Endothelial cell (in vitro differentiated cells): ENCODE measurements at regions not wholly inside any gene's neighbourhood (a gene's known extent, or its start where the extent isn't known, plus 50 kb on each side); places are given as distances from the start of the nearest gene placed in this dataset.

Experiments used
- DNase-seq: peaks from one replicate; pipeline ENCODE4 v3.0.0; 2021; ENCODE audit warnings: low spot score
- H3K27ac Mint-ChIP-seq: one replicate; pipeline ENCODE4 v1.8.0; 2021; ENCODE audit warnings: mixed read lengths, inconsistent platforms; ENCODE audit not compliant: unreplicated experiment
- H3K27me3 Mint-ChIP-seq: one replicate; pipeline ENCODE4 v1.8.0; 2021; ENCODE audit warnings: mild to moderate bottlenecking, moderate library complexity, mixed read lengths, inconsistent platforms; ENCODE audit not compliant: unreplicated experiment
- H3K36me3 Mint-ChIP-seq: one replicate; pipeline ENCODE4 v1.8.0; 2021; ENCODE audit warnings: mild to moderate bottlenecking, low read depth, mixed read lengths, inconsistent platforms; ENCODE audit not compliant: unreplicated experiment
- H3K4me1 Mint-ChIP-seq: one replicate; pipeline ENCODE4 v1.8.0; 2021; ENCODE audit warnings: mild to moderate bottlenecking, mixed read lengths, inconsistent platforms; ENCODE audit not compliant: unreplicated experiment
- H3K4me3 Mint-ChIP-seq: one replicate; pipeline ENCODE4 v1.8.0; 2021; ENCODE audit warnings: mild to moderate bottlenecking, mixed read lengths, inconsistent platforms; ENCODE audit not compliant: unreplicated experiment
- H3K9me3 Mint-ChIP-seq: one replicate; pipeline ENCODE4 v1.8.0; 2021; ENCODE audit warnings: mixed read lengths, inconsistent platforms; ENCODE audit not compliant: unreplicated experiment
- TF ChIP-seq, protein P1 (sequence below): fragments of 200-600 bp; sonication (generic); IDR thresholded peaks from one replicate; pipeline ENCODE4 v1.5.0; 2021; ENCODE audit warnings: antibody characterized with exemption; ENCODE audit not compliant: unreplicated experiment

DNA sequence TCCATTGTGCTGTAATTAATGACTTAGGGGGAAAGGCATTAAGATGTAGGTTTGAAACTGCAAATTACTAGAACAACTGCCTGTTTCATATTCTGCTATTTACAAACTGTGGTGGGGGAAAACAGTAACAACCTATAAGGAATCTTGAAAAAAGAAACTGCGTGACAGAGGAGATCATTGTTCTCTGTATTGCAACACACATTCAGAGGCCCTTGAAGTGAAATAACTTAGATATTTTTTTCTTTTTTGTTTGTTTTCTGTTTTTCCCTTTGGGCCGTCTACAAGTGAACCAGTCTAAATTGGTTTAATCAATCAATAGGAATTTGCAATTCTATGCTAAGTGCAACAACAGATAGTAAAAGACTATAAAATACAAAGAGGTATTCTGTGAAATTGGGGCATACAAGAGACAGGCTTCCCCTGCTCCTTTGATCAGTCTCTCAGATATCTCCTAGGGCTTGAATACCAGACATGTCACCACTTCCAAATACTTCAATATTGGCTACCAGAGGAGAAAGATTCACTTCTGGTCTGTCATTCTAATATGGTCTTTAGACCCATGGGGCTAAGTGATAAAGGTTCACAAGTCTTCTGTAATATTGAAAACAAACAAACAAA, 2055.1 kb upstream of the CELF4 start:
- Mint-ChIP-seq H3K4me1 (no peaks in the 10 kb centered on the region), H3K27ac (no peak overlapping the region), H3K27me3 (no peaks in the 10 kb centered on the region), H3K36me3 (no peaks in the 10 kb centered on the region), H3K9me3 (no peaks in the 10 kb centered on the region), H3K4me3 (no peak overlapping the region)
- no peak for DNase-seq
- TF ChIP-seq, protein P1, sequence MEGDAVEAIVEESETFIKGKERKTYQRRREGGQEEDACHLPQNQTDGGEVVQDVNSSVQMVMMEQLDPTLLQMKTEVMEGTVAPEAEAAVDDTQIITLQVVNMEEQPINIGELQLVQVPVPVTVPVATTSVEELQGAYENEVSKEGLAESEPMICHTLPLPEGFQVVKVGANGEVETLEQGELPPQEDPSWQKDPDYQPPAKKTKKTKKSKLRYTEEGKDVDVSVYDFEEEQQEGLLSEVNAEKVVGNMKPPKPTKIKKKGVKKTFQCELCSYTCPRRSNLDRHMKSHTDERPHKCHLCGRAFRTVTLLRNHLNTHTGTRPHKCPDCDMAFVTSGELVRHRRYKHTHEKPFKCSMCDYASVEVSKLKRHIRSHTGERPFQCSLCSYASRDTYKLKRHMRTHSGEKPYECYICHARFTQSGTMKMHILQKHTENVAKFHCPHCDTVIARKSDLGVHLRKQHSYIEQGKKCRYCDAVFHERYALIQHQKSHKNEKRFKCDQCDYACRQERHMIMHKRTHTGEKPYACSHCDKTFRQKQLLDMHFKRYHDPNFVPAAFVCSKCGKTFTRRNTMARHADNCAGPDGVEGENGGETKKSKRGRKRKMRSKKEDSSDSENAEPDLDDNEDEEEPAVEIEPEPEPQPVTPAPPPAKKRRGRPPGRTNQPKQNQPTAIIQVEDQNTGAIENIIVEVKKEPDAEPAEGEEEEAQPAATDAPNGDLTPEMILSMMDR: no peak

GRCh38 chr18:39618265-39619003, 2052.8 kb upstream of the CELF4 start:
- Mint-ChIP-seq H3K4me1 (no peaks in the 10 kb centered on the region), H3K9me3 (no peaks in the 10 kb centered on the region), H3K27me3 (no peaks in the 10 kb centered on the region), H3K36me3 (no peaks in the 10 kb centered on the region), H3K4me3 (no peak overlapping the region), H3K27ac (no peak overlapping the region)
- TF ChIP-seq, protein P1: no peak
- DNase-seq: no peak

DNA sequence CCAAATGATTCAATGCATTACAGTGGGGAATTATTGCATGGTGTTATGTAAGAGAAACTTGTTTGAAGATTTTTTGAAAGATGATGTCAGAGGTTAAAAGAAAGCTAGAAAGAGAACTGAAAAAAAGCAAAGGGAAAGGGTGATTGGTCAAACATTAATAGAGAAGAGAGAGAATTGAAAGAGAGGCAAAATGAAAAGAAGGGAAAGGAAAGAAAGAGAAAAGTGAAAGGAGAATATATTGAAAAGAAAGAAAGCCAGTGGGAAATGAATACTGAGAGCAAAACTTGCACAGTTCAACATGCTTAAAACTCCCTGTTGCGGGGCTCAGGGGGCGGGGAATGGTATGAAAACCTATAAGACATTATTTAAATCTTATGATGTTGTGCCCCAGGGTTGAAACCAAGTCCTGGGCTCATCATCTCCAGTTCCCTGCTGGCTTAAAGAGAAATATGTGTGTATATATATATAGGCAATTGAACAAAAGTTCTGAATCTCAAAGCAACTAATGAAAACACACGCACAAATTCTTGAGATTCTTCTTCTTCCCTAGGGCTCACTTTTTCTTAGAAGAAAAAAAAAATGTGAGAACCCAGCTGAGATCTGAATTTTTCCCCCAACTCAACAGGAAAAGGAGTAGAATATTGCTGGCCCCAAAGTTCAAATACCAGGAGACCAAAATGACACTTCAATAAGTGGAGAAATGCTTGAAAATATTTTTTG, 2045.9 kb upstream of the CELF4 start:
- Mint-ChIP-seq H3K9me3 (no peaks in the 10 kb centered on the region), H3K4me1 (no peaks in the 10 kb centered on the region), H3K27me3 (no peaks in the 10 kb centered on the region), H3K27ac (no peak overlapping the region), H3K36me3 (no peaks in the 10 kb centered on the region), H3K4me3 (no peak overlapping the region)
- TF ChIP-seq, protein P1: no peak
- no peak for DNase-seq

DNA sequence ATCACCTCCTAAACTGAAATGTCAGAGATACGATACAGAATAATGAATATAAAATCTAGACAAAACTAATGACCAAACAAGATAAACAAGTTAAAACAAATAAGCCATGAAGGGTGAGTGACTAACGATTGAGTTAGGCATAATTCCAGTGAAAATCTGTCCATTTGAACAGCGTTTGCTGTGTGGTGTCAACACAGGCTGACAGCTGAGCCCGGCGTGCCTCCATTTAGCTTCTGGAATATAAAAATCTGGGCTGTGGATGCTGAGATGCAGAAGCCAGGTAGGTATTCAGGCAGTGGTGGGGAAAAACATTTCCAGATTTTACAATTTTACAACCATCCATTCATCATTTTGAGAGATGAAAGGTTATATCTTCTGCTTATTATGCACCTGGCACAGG, 2041.4 kb upstream of the CELF4 start:
- Mint-ChIP-seq H3K4me3 (no peak overlapping the region), H3K9me3 (no peaks in the 10 kb centered on the region), H3K27me3 (no peaks in the 10 kb centered on the region), H3K36me3 (no peaks in the 10 kb centered on the region), H3K27ac (no peak overlapping the region), H3K4me1 (no peaks in the 10 kb centered on the region)
- no peak for DNase-seq
- TF ChIP-seq, protein P1: no peak

GRCh38 chr18:39604836-39605235, 2039.2 kb upstream of the CELF4 start:
- H3K4me1 Mint-ChIP-seq: no peaks in the 10 kb centered on the region
- H3K9me3 Mint-ChIP-seq: no peaks in the 10 kb centered on the region
- no peaks in the 10 kb centered on the region for H3K36me3 Mint-ChIP-seq
- no peak for DNase-seq
- no peaks in the 10 kb centered on the region for H3K27me3 Mint-ChIP-seq
- TF ChIP-seq, protein P1: no peak
- no peak overlapping the region for H3K4me3 Mint-ChIP-seq
- H3K27ac Mint-ChIP-seq: no peak overlapping the region
